ENCODE measurements at regions not wholly inside any gene's neighbourhood (a gene's known extent, or its start where the extent isn't known, plus 50 kb on each side); places are given as distances from the start of the nearest gene placed in this dataset.
A peak's percentile ranks its signal among the peaks of the same experiment; 100 is the strongest.

DNA sequence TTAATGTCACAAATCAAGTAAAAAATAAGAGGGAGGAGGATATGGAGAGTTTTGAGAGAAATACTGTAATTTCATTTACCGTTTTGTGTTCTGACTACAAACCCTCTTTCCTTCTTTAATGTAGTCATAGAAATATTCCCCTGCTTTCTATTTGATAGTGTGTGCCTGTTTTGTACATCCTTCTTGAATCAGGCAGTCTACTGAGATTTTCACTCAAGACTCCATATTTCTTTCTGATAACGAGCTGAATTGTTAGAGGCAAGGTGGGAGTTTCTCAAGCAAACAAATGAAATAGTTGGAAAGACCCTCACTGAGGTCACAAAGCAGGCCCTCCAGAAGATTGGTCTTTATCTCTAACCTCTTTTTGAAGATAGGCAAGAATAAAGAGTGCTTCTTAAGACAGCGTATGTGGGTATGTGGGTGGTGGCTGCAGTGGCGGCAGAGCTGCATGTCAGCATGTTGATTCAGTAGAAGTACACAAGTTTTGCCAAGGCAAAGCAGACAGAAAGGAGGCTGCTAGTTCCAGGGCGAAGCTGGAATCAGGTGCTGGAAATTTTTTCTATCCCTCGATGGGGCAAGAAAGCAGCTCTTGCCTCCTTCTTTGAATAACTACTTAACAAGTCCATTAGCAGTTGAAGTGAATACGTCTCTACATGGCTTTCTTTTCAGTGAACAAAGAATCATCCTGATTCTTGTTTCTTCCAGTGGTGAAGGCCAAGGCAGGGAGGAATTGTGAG, 164.2 kb downstream of the FAM76B start:
- TF ChIP-seq, protein P1, sequence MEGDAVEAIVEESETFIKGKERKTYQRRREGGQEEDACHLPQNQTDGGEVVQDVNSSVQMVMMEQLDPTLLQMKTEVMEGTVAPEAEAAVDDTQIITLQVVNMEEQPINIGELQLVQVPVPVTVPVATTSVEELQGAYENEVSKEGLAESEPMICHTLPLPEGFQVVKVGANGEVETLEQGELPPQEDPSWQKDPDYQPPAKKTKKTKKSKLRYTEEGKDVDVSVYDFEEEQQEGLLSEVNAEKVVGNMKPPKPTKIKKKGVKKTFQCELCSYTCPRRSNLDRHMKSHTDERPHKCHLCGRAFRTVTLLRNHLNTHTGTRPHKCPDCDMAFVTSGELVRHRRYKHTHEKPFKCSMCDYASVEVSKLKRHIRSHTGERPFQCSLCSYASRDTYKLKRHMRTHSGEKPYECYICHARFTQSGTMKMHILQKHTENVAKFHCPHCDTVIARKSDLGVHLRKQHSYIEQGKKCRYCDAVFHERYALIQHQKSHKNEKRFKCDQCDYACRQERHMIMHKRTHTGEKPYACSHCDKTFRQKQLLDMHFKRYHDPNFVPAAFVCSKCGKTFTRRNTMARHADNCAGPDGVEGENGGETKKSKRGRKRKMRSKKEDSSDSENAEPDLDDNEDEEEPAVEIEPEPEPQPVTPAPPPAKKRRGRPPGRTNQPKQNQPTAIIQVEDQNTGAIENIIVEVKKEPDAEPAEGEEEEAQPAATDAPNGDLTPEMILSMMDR (conservative IDR thresholded peaks at IDR 0.05): no peak
- Histone ChIP-seq H3K18ac (ENCODE audit: insufficient read length, low read depth, low read length) (peak overlapping the region; percentile 2), H3K4ac (ENCODE audit: low read depth, low read length) (no peak overlapping the region), H3T11ph (ENCODE audit: low read length) (no peak overlapping the region), H3K23ac (ENCODE audit: insufficient read length, low read depth, low read length) (no peak overlapping the region), H3K23me2 (ENCODE audit: insufficient read length, low read depth, low read length, poor library complexity, severe bottlenecking) (no peaks in the 10 kb centered on the region), H2BK120ac (ENCODE audit: low read depth, low read length, poor library complexity, severe bottlenecking) (no peak overlapping the region), H3K9me3 (ENCODE audit: control insufficient read depth, low read depth, low read length) (no peaks in the 10 kb centered on the region), H3K79me2 (ENCODE audit: insufficient read depth, low read length) (no peaks in the 10 kb centered on the region), H4K91ac (ENCODE audit: insufficient read length, low read depth, low read length) (no peak overlapping the region), H3K4me1 (ENCODE audit: insufficient read depth, low read length) (no peaks in the 10 kb centered on the region), H3K79me1 (ENCODE audit: insufficient read depth, low read depth, low read length, poor library complexity, severe bottlenecking) (no peaks in the 10 kb centered on the region), H2BK20ac (ENCODE audit: low read depth, low read length, poor library complexity, severe bottlenecking) (no peak overlapping the region), H3K9ac (ENCODE audit: extremely low read depth, insufficient read length, low read length) (no peak overlapping the region), H3K27me3 (ENCODE audit: insufficient read depth, low read length) (no peaks in the 10 kb centered on the region), H4K8ac (replicated peaks; ENCODE audit: insufficient read length, low read depth, low read length) (no peak overlapping the region), H2BK5ac (ENCODE audit: insufficient read length, low read length) (no peak overlapping the region), H2AK5ac (ENCODE audit: insufficient read length, low read length) (no peak overlapping the region), H3K14ac (ENCODE audit: insufficient read depth, low read length) (peak overlapping the region; percentile 21; the same call in 1 of the 2 replicates), H4K5ac (ENCODE audit: insufficient read length, low read depth, low read length) (no peak overlapping the region), H4K20me1 (ENCODE audit: control insufficient read depth, insufficient read depth, insufficient read length) (no peaks in the 10 kb centered on the region), H2BK12ac (ENCODE audit: insufficient read length, low read depth, low read length) (no peak overlapping the region), H2BK15ac (ENCODE audit: low read depth, low read length) (no peak overlapping the region), H3K27ac (ENCODE audit: insufficient read length, low read depth, low read length) (no peak overlapping the region), H2AFZ (ENCODE audit: low read length) (no peak overlapping the region), H3K56ac (ENCODE audit: insufficient read length, low read depth, low read length) (no peak overlapping the region), H3K4me2 (ENCODE audit: insufficient read depth, insufficient read length, low read length) (no peak overlapping the region)
- Mint-ChIP-seq H3K4me1 (peaks cover 9 to 10% of the 10 kb centered on the region in 2 experiments), H3K9me3 (peaks cover 2 to 3% of the 10 kb centered on the region in 2 experiments; a peak in 2 of 5 replicates), H3K36me3 (ENCODE audit: insufficient read depth in 1 of 3, low read depth in 3 of 3) (peaks cover 0 to 2% (median 0%) of the 10 kb centered on the region in 3 experiments; a peak in 2 of 7 replicates), H3K4me3 (no peak overlapping the region), H3K27me3 (ENCODE audit: low read depth) (no peaks in the 10 kb centered on the region), H3K27ac (peak overlapping the region in 1 of 3 experiments; percentile 17; a peak in 2 of 7 replicates)
- no CpG with 5 or more reads among the region's 7 CpGs for WGBS (ENCODE audit: extremely low coverage, insufficient read length, low lambda C conversion rate)
- DNase-seq: peak; percentile 27
